Panc1 (cell line): ENCODE measurements at regions not wholly inside any gene's neighbourhood (a gene's known extent, or its start where the extent isn't known, plus 50 kb on each side); places are given as distances from the start of the nearest gene placed in this dataset.

Source experiments
- ATAC-seq: fragments of 200-7000 bp; cut with Tn5 transposase; 2 replicates; pipeline ENCODE4 v1.9.1; 2020; ENCODE audit warnings: mild to moderate bottlenecking, moderate library complexity
- BruUV-seq: library from RNA; stranded (reverse); fragments of 400-500 nt; replicated peaks from 2 replicates; lab custom pipeline; 2021; lab: Mats Ljungman, UMichigan
- CTCF ChIA-PET: fragments of 300-600 bp; sonication (Branson Sonifier 250); formaldehyde crosslinking; loops from one replicate; lab custom pipeline; 2022; ENCODE audit warnings: antibody characterized with exemption; lab: Charles Lee
- POLR2A ChIA-PET: fragments of 300-600 bp; sonication (Branson Sonifier 250); formaldehyde crosslinking; loops from one replicate; lab custom pipeline; 2022; ENCODE audit warnings: antibody characterized with exemption; lab: Charles Lee
- DNase-seq: peaks from one replicate; pipeline ENCODE4 v3.0.0-alpha.2; 2010; ENCODE audit warnings: low read depth, low spot score
- H3K27ac ChIP-seq: 2 replicates; pipeline ENCODE4 v1.5.1; 2011; ENCODE audit warnings: mild to moderate bottlenecking, low read length, inconsistent platforms
- H3K27me3 ChIP-seq: fragments of 200-500 bp; sonication (Bioruptor generic); 2 replicates; pipeline ENCODE4 v1.6.0; 2014; ENCODE audit warnings: low read length, inconsistent platforms; ENCODE audit not compliant: control insufficient read depth, insufficient read depth
- H3K36me3 ChIP-seq: fragments of 200-500 bp; sonication (Bioruptor generic); 2 replicates; pipeline ENCODE4 v1.5.1; 2014; ENCODE audit warnings: inconsistent platforms, mild to moderate bottlenecking, low read length, moderate library complexity; ENCODE audit not compliant: control insufficient read depth, insufficient read depth
- H3K4me1 ChIP-seq: 2 replicates; pipeline ENCODE4 v1.5.1; 2011; ENCODE audit warnings: inconsistent platforms, mild to moderate bottlenecking, low read length, moderate library complexity; ENCODE audit not compliant: control insufficient read depth, insufficient read depth
- H3K4me3 ChIP-seq, 2 experiments: 2 replicates each; pipeline ENCODE4 v1.5.1; 2011 to 2012; ENCODE audit warnings: low read depth in 2 of 2, low read length in 2 of 2, mild to moderate bottlenecking in 2 of 2, inconsistent platforms in 1 of 2, moderate library complexity in 1 of 2
- H3K9me3 ChIP-seq: fragments of 200-500 bp; sonication (Bioruptor generic); 2 replicates; pipeline ENCODE4 v1.5.1; 2014; ENCODE audit warnings: low read depth, mild to moderate bottlenecking, inconsistent platforms, low read length, moderate library complexity; ENCODE audit not compliant: control insufficient read depth, insufficient read depth
- CTCF ChIP-seq: fragments of 450-650 bp; IDR thresholded peaks from 2 replicates; pipeline ENCODE4 v1.5.1; 2017; ENCODE audit warnings: mild to moderate bottlenecking
- POLR2AphosphoS5 ChIP-seq: IDR thresholded peaks from 2 replicates; pipeline ENCODE4 v1.6.1; 2012; ENCODE audit warnings: mild to moderate bottlenecking, low read depth, low read length, moderate library complexity
- REST ChIP-seq, 2 experiments: IDR thresholded peaks; 2 replicates each; pipeline ENCODE4 v1.6.1; 2011 to 2012; ENCODE audit warnings: low read depth in 2 of 2, control low read depth in 1 of 2, low read length in 1 of 2, mild to moderate bottlenecking in 1 of 2, moderate library complexity in 1 of 2; ENCODE audit not compliant: insufficient read depth in 1 of 2
- SIN3A ChIP-seq: IDR thresholded peaks from 2 replicates; pipeline ENCODE4 v1.6.1; 2012; ENCODE audit warnings: low read depth, mild to moderate bottlenecking, low read length, moderate library complexity, borderline replicate concordance; ENCODE audit not compliant: insufficient read depth
- TCF7L2 ChIP-seq: IDR thresholded peaks from 2 replicates; pipeline ENCODE4 v1.6.1; 2011; ENCODE audit warnings: mild to moderate bottlenecking, low read depth, low read length, inconsistent platforms
- in situ Hi-C: cut with HindIII; loops from 2 replicates; pipeline ENCODE4 v1.10.0; 2016; ENCODE audit warnings: low sequenced_read_pairs, low pct_unique_long_range_greater_than_20kb
- intact Hi-C: fragments of 100-400 bp; cut with micrococcal nuclease; formaldehyde crosslinking; loops from one replicate; pipeline ENCODE4 v1.10.0; 2022; ENCODE audit not compliant: unreplicated experiment

DNA sequence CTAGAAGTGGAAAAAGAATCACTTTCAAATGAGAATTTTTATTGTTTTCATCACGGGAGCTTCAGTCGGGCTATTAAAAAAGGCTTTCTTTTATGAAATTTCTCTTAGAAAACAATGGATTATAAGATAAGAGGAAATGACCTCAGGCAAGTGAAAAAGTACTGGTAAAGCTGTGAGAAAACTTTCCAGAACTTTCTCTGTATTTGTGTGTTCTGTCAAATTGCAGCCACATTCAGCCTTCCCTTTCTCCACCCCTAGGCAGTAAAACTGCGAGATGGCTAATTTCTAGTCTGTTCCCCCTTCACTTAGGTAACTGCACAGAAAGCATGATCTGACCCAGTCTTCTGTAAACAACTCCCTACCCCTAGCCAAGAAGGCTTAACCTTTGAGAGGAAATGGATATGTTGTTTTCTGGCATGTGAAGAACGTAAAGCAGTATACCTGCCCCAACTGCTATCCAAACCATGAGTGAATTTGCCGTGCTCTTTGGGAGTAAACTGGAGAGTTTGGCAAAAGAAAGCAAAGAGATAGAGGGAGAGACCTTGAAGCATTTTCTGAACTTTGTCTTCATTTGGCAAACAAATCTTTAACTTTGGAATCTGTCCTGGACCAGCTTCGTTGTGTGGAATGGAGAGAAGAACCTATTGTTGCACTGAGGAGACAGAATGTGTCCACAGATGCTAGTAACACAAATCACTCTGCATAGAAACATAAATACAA is 105.4 kb downstream of the ETAA1 start:
- in situ Hi-C loops (no loop called here), intact Hi-C loops (no loop called here)
- CTCF ChIA-PET, result no interaction called here

More for the DNA sequence above, 105.4 kb downstream of the ETAA1 start:
- Histone ChIP-seq H3K4me1 (no peaks in the 10 kb centered on the region; the same call in 1 of the 2 replicates), H3K27ac (no peak overlapping the region), H3K4me3 (no peak overlapping the region), H3K36me3 (no peaks in the 10 kb centered on the region), H3K9me3 (no peaks in the 10 kb centered on the region), H3K27me3 (no peaks in the 10 kb centered on the region; the same call in 1 of the 2 replicates)
- TF ChIP-seq REST (IDR thresholded peaks at IDR 0.05; ENCODE audit: insufficient read depth in 1 of 2, low read depth in 2 of 2, low read length in 1 of 2), result no peak
- TF ChIP-seq POLR2AphosphoS5, result no peak
- TF ChIP-seq SIN3A, result no peak
- TF ChIP-seq TCF7L2, result no peak
- TF ChIP-seq CTCF, result no peak
- BruUV-seq, result no TSS peak
- POLR2A ChIA-PET, result no interaction called here
- DNase-seq (no peak), ATAC-seq (no peak)
